HG03095 (cell line): ENCODE measurements at regions not wholly inside any gene's neighbourhood (a gene's known extent, or its start where the extent isn't known, plus 50 kb on each side); places are given as distances from the start of the nearest gene placed in this dataset.
A peak's percentile ranks its signal among the peaks of the same experiment; 100 is the strongest.
"Not testable (repeated sequence)": the region's sequence is repeated elsewhere in the genome, so short reads cannot be mapped to it uniquely, and the experiment has no call there.

Experiments
- ATAC-seq: cut with Tn5 transposase; IDR thresholded peaks from one replicate; pipeline ENCODE4 v1.9.1; 2021; ENCODE audit warnings: moderate library complexity; ENCODE audit not compliant: unreplicated experiment

GRCh38 chr6:68167604-68168003 is 467.5 kb upstream of the ADGRB3 start:
- no peak for ATAC-seq

GRCh38 chr6:68160812-68161211 is 474.3 kb upstream of the ADGRB3 start:
- not testable (repeated sequence) for ATAC-seq

DNA sequence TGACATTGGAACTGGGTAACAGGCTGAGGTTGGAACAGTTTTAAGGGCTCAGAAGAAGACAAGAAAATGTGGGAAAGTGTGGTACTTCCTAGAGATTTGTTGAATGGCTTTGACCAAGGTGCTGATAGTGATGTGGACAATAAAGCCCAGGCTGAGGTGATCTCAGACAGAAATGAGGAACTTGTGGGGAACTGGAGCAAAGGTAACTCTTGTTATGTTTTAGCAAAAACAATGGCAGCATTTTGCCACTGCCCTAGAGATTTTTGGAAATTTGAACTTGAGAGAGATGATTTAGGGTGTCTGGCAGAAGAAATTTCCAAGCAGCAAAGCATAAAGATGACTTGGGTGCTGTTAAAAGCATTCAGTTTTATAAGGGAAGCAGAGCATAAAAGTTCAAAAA is 474.7 kb upstream of the ADGRB3 start:
- ATAC-seq = no peak

- no peak for ATAC-seq
Observed at GRCh38 chr6:68159433-68159832, 475.6 kb upstream of the ADGRB3 start.

DNA sequence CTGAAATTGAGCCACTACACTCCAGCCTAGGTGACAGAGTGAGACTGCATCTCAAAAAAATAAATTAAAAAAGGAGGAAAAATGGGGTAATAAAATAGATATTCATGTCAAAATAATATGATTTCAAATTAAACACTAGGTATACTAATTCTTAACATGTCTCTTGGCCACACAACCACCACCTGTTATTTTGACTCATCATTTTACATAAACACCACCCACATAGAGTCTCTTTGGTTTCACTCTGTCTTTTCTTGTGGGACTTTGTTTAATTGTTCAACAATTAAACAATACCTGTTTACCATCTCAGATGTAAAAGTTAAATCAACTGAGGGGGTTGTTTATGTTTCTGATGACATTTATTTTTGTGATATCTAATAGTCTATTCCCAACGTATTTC is 476.8 kb upstream of the ADGRB3 start:
- peak; percentile 71 for ATAC-seq

GRCh38 chr6:68144667-68145066 is 490.4 kb upstream of the ADGRB3 start:
- no peak for ATAC-seq

GRCh38 chr6:68141190-68141589 is 493.9 kb upstream of the ADGRB3 start:
- ATAC-seq = no peak

DNA sequence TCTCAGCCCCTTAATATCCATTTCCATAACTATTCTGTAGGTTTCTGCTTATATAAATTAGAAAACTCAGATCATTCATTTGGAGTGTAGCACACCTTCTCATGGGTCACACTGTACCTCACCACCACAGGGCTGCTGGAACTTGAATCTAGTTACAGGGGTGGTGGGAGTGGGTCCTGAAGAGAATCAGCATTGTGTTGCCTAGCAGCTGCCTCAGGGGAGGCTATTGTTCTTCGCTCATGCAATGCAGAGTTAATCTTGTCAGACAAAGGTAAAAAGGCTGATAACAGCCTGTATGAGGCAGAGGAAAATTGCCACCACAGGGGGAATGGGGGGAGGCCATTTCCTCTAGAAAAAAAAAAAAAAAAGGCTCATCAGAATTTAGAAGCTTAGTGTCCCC is 496.0 kb upstream of the ADGRB3 start:
- no peak for ATAC-seq

DNA sequence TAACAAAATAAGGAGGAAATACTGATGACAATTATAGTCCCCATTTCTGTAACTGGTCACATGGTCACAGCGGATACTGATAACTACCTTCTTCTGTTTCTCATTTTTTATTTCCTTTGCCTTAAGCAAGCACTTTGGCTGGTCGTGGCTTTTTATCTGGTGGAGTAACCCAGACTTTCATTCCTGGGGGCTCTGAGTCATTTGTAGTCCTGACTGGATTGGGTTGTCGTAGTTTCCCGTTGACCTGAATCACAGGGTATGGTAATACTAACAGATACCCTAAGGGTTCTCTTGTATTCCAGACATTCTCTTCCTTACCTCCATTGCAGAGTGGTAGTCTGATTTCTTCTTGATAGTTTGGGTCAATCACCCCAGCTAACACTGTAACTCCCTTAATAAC is 500.3 kb upstream of the ADGRB3 start:
- no peak for ATAC-seq

- ATAC-seq = no peak
Observed at GRCh38 chr6:68128211-68128610, 506.9 kb upstream of the ADGRB3 start.

DNA sequence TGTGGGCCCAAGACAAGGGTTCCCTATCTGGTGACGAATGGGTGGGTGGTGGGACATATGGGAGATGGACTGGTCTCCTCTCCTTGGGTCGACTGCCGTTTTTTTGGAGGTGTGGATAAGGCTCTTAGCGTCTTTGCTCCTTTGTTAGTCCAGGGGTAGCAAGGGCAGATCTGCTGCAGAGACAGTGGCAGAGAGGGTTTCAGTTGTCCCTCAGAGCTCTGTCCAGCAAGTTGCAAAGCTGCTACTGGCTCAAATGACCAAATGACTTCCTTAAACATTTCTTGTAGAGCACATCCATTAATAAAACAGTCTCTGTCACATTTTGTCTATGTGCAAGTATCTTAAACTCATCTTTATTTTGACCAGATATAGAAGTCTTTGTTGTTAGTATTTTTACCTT is 508.0 kb upstream of the ADGRB3 start:
- ATAC-seq = no peak

- peak; percentile 97 for ATAC-seq
Observed at GRCh38 chr6:68126089-68126749, 508.9 kb upstream of the ADGRB3 start.

GRCh38 chr6:68122975-68123374 is 512.1 kb upstream of the ADGRB3 start:
- not testable (repeated sequence) for ATAC-seq

DNA sequence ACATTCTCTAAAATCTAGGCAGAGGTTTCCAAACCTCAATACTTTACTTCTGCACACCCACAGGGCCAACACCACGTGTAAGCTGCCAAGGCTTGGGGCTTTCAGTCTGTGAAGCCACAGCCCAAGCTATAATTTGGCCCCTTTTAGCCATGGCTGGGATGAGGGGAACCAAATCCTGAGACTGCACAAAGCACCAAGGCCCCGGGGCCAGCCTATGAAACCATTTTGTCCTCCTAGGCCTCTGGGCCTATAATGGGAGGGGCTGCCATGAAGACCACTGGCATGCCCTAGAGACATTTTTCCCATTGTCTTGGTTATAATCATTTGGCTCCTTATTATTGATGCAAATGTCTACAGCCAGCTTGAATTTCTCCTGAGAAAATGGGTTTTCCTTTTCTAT is 513.0 kb upstream of the ADGRB3 start:
- ATAC-seq = no peak

DNA sequence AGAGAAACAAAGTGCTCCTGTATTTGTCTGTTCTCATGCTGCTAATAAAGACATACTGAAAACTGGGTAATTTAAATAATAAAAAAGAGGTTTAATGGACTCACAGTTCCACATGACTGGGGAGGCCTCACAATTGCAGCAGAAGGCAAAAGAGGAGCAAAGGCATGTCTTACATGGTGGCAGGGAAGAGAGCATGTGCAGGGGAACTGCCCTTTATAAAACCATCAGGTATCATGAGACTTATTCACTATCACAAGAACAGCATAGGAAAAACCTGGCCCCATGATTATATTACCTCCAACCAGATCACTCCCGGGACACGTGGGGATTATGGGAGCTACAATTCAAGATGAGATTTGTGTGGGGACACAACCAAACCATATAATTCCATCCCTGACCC is 514.1 kb upstream of the ADGRB3 start:
- not testable (repeated sequence) for ATAC-seq

DNA sequence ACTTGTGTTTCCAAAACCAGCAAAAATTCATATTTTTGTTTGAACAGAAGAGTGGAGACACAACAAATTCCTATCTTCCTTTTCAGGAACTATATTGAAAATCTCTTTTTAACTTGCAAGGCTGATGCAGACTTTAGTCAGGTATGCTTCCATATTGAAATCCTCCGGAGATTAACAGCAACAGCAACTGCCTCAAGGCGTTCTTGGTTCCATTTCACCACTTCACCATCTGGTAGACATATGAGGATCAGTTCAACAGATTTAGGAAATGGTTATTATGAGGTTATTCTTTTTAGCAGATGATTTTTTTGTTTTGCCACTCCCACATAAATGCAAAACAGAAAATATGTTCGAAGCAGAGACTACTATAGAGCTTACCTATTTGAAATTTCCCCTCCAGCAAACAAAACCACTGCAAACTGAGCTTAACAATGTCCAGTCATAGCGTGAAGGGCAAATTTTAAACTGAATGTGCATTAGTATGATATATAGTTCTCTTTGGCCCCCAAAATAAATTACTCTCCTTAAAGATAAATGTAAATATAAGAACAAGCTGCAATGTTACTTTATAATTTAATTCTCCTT is 520.5 kb upstream of the ADGRB3 start:
- no peak for ATAC-seq

- ATAC-seq = peak; percentile 88
Observed at GRCh38 chr6:68108233-68108835, 526.7 kb upstream of the ADGRB3 start.

- peak; percentile 97 for ATAC-seq
Observed at GRCh38 chr6:68094070-68094469, 541.0 kb upstream of the ADGRB3 start.

GRCh38 chr6:68087399-68088133 is 547.5 kb upstream of the ADGRB3 start:
- peak; percentile 78 for ATAC-seq

DNA sequence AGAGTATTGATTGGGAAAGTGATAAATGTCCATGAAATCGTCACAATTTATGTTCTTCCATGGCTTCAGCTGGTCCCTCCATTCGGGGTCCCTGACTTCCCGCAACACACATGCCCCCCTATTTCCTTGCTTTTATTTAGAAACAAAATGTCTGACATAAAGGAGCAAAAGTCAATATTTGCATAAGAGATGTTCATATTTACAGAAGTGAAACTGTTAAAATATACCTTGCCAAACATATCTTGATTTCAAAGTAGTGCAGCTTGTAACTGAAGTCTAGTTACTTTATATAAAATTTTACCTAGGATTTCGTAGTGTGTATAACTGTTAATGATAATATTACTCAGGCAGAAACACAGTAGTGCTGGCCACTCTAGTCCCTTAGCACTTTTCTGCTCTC is 548.9 kb upstream of the ADGRB3 start:
- no peak for ATAC-seq

- ATAC-seq = not testable (repeated sequence)
Observed at GRCh38 chr6:68085599-68085998, 549.5 kb upstream of the ADGRB3 start.

- no peak for ATAC-seq
Observed at GRCh38 chr6:68082086-68082485, 553.0 kb upstream of the ADGRB3 start.
